NCI-H82 (cell line): ENCODE measurements at regions not wholly inside any gene's neighbourhood (a gene's known extent, or its start where the extent isn't known, plus 50 kb on each side); places are given as distances from the start of the nearest gene placed in this dataset.
A peak's percentile ranks its signal among the peaks of the same experiment; 100 is the strongest.

Experiments used
- DNase-seq: peaks from one replicate; lab custom pipeline; 2025; lab: John Stamatoyannopoulos, UW

- peak; percentile 82 for DNase-seq
Measured at GRCh38 chr12:83823386-83824045, 1089.1 kb downstream of the SLC6A15 start.

GRCh38 chr12:83821967-83822366, 1090.6 kb downstream of the SLC6A15 start:
- no peak for DNase-seq

GRCh38 chr12:83818881-83819280, 1093.7 kb downstream of the SLC6A15 start:
- DNase-seq: no peak

GRCh38 chr12:83817730-83818129, 1094.9 kb downstream of the SLC6A15 start:
- DNase-seq: no peak

GRCh38 chr12:83808591-83808990, 1104.0 kb downstream of the SLC6A15 start:
- DNase-seq: no peak

GRCh38 chr12:83807871-83808270, 1104.7 kb downstream of the SLC6A15 start:
- no peak for DNase-seq

GRCh38 chr12:83805873-83806272, 1106.7 kb downstream of the SLC6A15 start:
- no peak for DNase-seq

- no peak for DNase-seq
Measured at GRCh38 chr12:83805156-83805772, 1107.3 kb downstream of the SLC6A15 start.

GRCh38 chr12:83801972-83802371, 1110.6 kb downstream of the SLC6A15 start:
- DNase-seq: no peak

- no peak for DNase-seq
Measured at GRCh38 chr12:83800022-83800421, 1112.6 kb downstream of the SLC6A15 start.

GRCh38 chr12:83796531-83796930, 1109.8 kb downstream of the TMTC2 start:
- DNase-seq: no peak

- DNase-seq: no peak
Measured at GRCh38 chr12:83793616-83794015, 1106.9 kb downstream of the TMTC2 start.

- no peak for DNase-seq
Measured at GRCh38 chr12:83784298-83784890, 1097.7 kb downstream of the TMTC2 start.

- no peak for DNase-seq
Measured at GRCh38 chr12:83779526-83779925, 1092.8 kb downstream of the TMTC2 start.

- DNase-seq: no peak
Measured at GRCh38 chr12:83769151-83769550, 1082.4 kb downstream of the TMTC2 start.

- no peak for DNase-seq
Measured at GRCh38 chr12:83767723-83768122, 1081.0 kb downstream of the TMTC2 start.

GRCh38 chr12:83763425-83763824, 1076.7 kb downstream of the TMTC2 start:
- DNase-seq: no peak

- DNase-seq: no peak
Measured at GRCh38 chr12:83759906-83760305, 1073.2 kb downstream of the TMTC2 start.

- DNase-seq: no peak
Measured at GRCh38 chr12:83758888-83759631, 1072.4 kb downstream of the TMTC2 start.

- no peak for DNase-seq
Measured at GRCh38 chr12:83753904-83754303, 1067.2 kb downstream of the TMTC2 start.

GRCh38 chr12:83753205-83753604, 1066.5 kb downstream of the TMTC2 start:
- DNase-seq: no peak

GRCh38 chr12:83739607-83740006, 1052.9 kb downstream of the TMTC2 start:
- DNase-seq: no peak

- DNase-seq: no peak
Measured at GRCh38 chr12:83710851-83711250, 1024.1 kb downstream of the TMTC2 start.
